HG03354 (cell line): ENCODE measurements at regions not wholly inside any gene's neighbourhood (a gene's known extent, or its start where the extent isn't known, plus 50 kb on each side); places are given as distances from the start of the nearest gene placed in this dataset.

Experiments
- ATAC-seq: cut with Tn5 transposase; IDR thresholded peaks from one replicate; pipeline ENCODE4 v1.9.1; 2021; ENCODE audit warnings: mild to moderate bottlenecking; ENCODE audit not compliant: unreplicated experiment, poor library complexity, severe bottlenecking

- ATAC-seq, result no peak
Measured at GRCh38 chrX:30156009-30156408, 59.4 kb upstream of the MAGEB2 start.

- ATAC-seq, result no peak
Measured at GRCh38 chrX:30156880-30157560, 58.3 kb upstream of the MAGEB2 start.

GRCh38 chrX:30161043-30161442, 54.3 kb upstream of the MAGEB2 start:
- ATAC-seq, result no peak
